ENCODE measurements at regions not wholly inside any gene's neighbourhood (a gene's known extent, or its start where the extent isn't known, plus 50 kb on each side); places are given as distances from the start of the nearest gene placed in this dataset.

DNA sequence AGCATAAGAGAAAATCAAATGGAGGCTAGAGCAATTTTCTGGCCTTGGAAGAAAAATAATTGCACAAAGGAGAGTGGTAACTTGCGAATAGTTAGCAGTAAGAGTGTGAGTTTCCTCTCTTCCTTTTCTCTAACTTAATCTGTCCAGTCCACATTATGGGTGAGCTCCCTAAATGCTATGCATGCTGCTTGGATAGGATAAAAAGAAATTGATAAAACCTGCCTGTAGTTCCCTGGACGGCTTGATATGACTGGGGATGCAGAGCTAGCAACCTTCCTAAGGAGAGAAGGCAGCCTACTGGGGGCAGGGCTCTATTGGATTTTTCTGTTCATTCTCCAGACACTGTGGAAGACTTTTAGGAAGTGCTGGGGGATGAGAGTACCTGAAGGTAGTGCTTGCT is 311.3 kb downstream of the LMO7 start:
- H3K36me3 ChIP-seq, result no peaks in the 10 kb centered on the region
- TF ChIP-seq, protein P1, sequence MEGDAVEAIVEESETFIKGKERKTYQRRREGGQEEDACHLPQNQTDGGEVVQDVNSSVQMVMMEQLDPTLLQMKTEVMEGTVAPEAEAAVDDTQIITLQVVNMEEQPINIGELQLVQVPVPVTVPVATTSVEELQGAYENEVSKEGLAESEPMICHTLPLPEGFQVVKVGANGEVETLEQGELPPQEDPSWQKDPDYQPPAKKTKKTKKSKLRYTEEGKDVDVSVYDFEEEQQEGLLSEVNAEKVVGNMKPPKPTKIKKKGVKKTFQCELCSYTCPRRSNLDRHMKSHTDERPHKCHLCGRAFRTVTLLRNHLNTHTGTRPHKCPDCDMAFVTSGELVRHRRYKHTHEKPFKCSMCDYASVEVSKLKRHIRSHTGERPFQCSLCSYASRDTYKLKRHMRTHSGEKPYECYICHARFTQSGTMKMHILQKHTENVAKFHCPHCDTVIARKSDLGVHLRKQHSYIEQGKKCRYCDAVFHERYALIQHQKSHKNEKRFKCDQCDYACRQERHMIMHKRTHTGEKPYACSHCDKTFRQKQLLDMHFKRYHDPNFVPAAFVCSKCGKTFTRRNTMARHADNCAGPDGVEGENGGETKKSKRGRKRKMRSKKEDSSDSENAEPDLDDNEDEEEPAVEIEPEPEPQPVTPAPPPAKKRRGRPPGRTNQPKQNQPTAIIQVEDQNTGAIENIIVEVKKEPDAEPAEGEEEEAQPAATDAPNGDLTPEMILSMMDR (IDR thresholded peaks at IDR 0.05), result no peak
- ATAC-seq (no peak), FAIRE-seq (no peak), DNase-seq (no peak)
- 74 to 92% methylated on average over 2 of the region's 2 CpGs for WGBS, 2 donors
- H3K9me3 ChIP-seq, result no peaks in the 10 kb centered on the region
- intact Hi-C loops (cut with DNase I), result no loop called here
- no peak overlapping the region for H3K27ac ChIP-seq
- no peaks in the 10 kb centered on the region for H3K27me3 ChIP-seq
- H3K4me1 ChIP-seq, result no peaks in the 10 kb centered on the region
- no peak overlapping the region for H3K4me3 ChIP-seq

DNA sequence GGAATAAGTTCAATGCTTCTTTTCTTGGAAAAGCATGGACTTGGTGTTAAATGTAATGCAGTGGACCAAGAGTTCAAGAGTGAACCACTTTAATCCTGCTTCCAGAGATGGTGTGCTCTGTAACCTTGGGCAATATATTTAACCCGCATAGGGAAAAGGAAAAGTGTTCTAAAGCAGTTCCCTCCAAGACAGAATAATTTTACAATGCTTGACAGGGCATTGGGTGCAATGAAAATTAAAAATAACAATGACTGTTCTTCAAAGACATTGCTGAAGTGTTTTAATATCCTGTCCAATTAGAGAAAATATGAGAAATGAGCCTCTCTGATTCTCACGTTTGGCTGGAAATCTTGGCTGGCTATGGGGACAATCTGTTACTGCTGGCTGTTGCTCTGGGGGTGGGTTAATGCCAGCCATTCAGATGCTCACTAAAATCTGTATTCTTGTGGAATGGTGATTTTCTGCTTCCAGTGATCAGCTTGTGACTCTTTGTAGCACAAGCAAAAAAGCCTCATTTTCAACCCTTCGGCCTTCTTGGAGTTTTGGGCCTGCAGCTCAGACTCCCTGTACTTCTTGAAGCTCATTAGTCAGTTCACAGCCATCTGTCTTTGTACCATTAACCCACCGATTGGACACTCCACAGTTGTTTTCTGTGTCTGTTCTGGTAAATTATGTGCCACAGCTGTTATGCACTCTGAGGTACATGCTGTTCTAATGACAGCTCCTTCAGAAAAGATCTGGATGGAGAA is 310.6 kb downstream of the LMO7 start:
- FAIRE-seq (no peak), DNase-seq (no peak), ATAC-seq (peak in 1 of 4 donors; percentile 32)
- no peaks in the 10 kb centered on the region for H3K9me3 ChIP-seq
- TF ChIP-seq, protein P1 (IDR thresholded peaks at IDR 0.05), result no peak
- H3K4me3 ChIP-seq, result no peak overlapping the region
- no peaks in the 10 kb centered on the region for H3K4me1 ChIP-seq
- intact Hi-C loops (cut with DNase I), result no loop called here
- no peak overlapping the region for H3K27ac ChIP-seq
- no peaks in the 10 kb centered on the region for H3K36me3 ChIP-seq
- WGBS, 2 donors, result 63 to 76% methylated on average over 4 of the region's 4 CpGs
- H3K27me3 ChIP-seq, result no peaks in the 10 kb centered on the region

DNA sequence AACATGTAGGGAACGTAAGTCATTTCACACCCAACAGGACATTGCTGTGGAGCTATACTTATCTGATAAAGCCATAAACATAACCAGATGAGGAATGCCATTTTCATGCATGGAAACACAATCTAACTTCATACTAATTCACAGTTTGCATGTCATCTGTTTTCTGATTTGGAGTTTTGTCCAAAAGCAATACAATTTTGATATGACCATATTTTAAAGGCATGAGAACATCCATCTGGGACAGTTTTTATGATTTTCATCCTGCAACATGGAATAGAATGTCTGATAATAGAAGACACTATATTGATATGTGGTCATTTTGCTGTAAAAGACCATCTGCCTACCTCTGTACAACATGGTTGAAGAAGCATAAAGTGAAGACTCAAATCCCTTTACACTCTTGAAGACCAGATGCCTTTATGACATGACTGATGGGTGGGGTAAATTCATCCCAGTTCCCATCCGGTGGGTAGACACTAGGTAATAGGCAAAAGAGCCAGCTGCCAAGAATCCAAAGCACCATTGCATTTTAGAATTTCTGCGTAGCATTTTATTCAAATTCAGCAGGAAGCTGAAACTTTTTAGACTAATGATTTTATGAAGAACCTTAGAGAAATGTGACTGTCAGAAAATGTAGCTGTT is 309.8 kb downstream of the LMO7 start:
- 73 to 89% methylated on average over 3 of the region's 3 CpGs for WGBS, 2 donors
- H3K4me1 ChIP-seq, result no peaks in the 10 kb centered on the region
- no peak for DNase-seq
- intact Hi-C loops (cut with DNase I), result no loop called here
- TF ChIP-seq, protein P1 (IDR thresholded peaks at IDR 0.05), result no peak
- H3K9me3 ChIP-seq, result no peaks in the 10 kb centered on the region
- no peak for FAIRE-seq
- H3K4me3 ChIP-seq, result no peak overlapping the region
- H3K27ac ChIP-seq, result no peak overlapping the region
- H3K27me3 ChIP-seq, result no peaks in the 10 kb centered on the region
- no peak for ATAC-seq
- H3K36me3 ChIP-seq, result no peaks in the 10 kb centered on the region

DNA sequence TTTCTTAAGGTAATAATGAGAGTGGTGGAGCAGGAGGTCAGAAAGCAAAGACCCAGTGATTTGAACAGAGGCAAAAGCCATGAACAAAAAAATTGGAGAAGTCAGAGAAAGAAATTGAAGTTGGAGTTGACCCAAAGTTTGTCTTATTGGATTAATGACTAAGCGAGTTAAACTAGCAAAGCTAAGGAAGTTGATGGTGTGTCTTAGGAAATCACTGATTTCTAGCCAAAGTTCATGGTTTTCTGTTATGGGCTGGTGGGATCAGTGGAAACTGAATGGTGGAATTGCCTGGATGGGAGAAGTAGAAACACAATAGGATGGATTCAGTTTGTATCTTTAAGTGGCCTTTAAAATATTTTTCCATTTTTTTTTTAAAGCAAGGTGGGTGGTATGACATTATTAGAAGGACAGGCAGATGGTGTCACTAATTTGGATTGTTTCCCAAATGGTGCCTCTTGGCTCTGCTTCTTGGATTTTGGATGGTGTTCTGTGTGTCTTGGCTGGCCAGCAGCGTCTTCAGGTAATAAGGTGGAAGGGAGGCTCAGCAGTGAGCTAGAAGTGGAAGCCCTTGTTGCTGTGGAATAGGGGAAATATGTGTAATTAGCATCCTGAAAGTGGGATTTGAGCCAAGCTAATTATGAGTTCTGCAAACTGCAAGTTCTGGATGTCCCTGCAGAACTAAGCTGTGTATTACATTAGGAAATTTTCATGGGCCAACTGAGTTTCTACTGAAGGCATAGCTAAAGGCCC is 302.9 kb downstream of the LMO7 start:
- Histone ChIP-seq H3K27me3 (no peaks in the 10 kb centered on the region), H3K4me1 (no peaks in the 10 kb centered on the region), H3K4me3 (no peak overlapping the region), H3K36me3 (no peaks in the 10 kb centered on the region), H3K9me3 (no peaks in the 10 kb centered on the region), H3K27ac (no peak overlapping the region)
- ATAC-seq, result no peak
- no peak for DNase-seq
- no peak for FAIRE-seq
- WGBS, 2 donors, result 69 to 73% methylated on average over 2 of the region's 2 CpGs
- TF ChIP-seq, protein P1 (IDR thresholded peaks at IDR 0.05), result no peak
- intact Hi-C loops (cut with DNase I), result no loop called here
